Epithelial cell of esophagus (primary cell): ENCODE measurements at regions not wholly inside any gene's neighbourhood (a gene's known extent, or its start where the extent isn't known, plus 50 kb on each side); places are given as distances from the start of the nearest gene placed in this dataset.
"Not testable (repeated sequence)": the region's sequence is repeated elsewhere in the genome, so short reads cannot be mapped to it uniquely, and the experiment has no call there.

ENCODE experiments used
- DNase-seq: peaks from one replicate; pipeline ENCODE4 v3.0.0; 2010; ENCODE audit warnings: low read depth
- H3K4me3 ChIP-seq: 2 replicates; pipeline ENCODE4 v1.5.1; 2011; ENCODE audit warnings: mild to moderate bottlenecking, low read length, control low read depth
- TF ChIP-seq, protein P1 (sequence below): IDR thresholded peaks from 2 replicates; pipeline ENCODE4 v1.5.1; 2011; ENCODE audit warnings: low read depth, mild to moderate bottlenecking, low read length, control low read depth, inconsistent platforms; ENCODE audit not compliant: insufficient read depth; ENCODE audit errors: missing control alignments

DNA sequence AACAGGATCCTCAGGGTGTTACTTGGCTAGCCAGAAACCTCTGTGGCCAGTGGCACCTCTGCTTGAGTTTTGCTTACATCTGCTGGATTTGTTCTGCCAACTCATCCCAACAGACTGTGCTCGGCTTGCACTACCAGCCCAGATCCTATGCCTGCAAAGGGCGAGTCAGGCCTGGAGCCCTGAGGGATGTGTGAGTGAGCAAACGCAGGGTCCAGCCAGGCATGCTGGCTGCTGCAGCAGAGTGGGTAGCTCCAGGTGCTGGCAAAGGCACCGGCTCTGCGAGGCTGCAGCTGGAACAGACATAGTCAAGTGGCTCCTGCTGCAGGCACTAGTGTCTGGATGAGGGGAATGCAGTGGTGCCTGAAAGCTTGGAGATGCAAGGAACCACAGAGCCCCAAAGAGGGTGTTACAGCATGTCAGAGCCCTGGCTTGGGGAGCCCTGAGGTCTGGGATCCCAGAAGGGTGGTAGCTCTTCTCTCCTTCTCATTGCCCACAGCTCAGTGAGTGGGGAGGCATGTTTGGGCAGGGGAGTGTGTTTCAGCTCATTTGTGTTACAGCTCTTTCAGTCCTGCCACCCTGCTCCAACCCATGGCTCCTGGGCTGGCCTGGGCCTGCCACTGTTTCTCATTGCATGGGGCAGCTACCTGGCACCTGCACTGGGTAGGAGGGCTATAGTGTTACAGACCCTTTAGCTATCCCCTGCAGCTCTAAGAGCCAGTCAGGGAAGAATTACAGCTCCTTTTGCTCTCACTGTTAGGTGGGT is 332.6 kb downstream of the TAF11L14 start:
- DNase-seq: peak; percentile 86
- no peak overlapping the region for H3K4me3 ChIP-seq
- TF ChIP-seq, protein P1, sequence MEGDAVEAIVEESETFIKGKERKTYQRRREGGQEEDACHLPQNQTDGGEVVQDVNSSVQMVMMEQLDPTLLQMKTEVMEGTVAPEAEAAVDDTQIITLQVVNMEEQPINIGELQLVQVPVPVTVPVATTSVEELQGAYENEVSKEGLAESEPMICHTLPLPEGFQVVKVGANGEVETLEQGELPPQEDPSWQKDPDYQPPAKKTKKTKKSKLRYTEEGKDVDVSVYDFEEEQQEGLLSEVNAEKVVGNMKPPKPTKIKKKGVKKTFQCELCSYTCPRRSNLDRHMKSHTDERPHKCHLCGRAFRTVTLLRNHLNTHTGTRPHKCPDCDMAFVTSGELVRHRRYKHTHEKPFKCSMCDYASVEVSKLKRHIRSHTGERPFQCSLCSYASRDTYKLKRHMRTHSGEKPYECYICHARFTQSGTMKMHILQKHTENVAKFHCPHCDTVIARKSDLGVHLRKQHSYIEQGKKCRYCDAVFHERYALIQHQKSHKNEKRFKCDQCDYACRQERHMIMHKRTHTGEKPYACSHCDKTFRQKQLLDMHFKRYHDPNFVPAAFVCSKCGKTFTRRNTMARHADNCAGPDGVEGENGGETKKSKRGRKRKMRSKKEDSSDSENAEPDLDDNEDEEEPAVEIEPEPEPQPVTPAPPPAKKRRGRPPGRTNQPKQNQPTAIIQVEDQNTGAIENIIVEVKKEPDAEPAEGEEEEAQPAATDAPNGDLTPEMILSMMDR: no peak

- DNase-seq: peak; percentile 4
- TF ChIP-seq, protein P1: no peak
- H3K4me3 ChIP-seq: no peak overlapping the region
Observed at GRCh38 chr5:17976404-17976803, 342.1 kb downstream of the TAF11L14 start.

- H3K4me3 ChIP-seq: no peak overlapping the region
- no peak for DNase-seq
- TF ChIP-seq, protein P1: no peak
Observed at GRCh38 chr5:17978954-17979353, 344.7 kb downstream of the TAF11L14 start.

- H3K4me3 ChIP-seq, DNase-seq: not testable (repeated sequence)
Observed at GRCh38 chr5:17982626-17983025, 348.4 kb downstream of the TAF11L14 start.

DNA sequence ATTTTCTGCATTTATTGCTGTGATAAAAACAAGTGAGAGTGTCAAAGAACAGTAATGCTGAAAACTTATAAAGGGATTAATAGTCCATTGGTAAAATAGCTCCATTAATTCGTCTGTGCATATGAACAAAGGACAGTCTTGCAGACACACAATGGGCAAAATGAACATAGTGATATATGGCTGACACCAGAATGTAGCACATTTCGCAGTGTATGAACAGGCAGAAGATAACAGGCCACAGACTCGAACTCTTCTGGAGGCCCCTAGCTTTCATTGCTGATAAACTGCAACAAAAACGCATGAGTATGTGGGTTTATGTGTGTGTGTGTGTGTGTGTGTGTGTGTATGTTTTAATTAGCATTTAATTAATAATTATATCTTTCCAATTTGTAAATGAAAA is 354.8 kb downstream of the TAF11L14 start:
- TF ChIP-seq, protein P1: no peak

DNA sequence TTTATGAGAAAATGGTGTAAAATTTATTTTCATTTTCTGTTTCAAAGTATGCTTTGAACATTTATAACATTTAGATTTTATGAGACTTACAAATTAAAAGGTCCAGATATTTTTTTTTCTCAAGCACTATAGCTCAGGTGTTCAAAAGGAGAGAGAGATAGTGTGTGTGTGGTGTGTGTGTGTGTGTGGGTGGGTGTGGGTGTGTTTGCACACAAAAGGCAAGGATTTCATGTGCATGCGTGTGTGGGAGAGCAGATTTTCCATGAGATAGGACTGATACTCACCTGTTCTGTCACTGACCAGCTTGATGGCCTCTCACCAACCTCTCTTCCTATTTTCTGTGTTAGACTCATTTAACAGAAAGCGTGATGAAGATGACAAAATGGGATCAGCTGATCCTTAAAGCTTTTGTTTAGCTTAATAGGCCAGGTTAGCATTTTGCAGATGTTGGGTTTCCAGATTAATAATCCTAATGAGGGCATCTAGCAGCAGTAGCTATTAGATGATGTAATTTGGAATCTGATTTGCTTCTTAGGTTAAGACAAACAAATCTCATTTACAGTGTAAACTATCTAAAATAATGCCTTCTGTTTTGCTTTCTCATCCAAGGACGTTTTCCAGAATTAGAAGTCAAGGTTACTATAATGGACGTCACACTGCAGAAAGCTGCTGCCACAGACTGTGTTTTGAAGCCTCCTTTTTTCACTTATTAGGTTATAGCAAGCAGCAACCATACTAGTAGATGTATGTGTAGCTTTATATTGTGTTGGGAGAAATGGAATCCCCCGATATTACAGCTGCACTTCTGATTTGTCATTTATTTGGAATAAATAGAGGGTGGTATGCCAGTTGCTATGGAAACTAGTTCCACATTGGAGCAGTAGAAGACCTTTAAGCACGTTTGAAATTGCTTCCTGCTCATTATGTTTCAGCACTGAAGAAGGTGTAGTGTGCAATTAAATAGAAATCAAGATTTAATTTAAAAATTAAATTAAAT is 355.6 kb downstream of the TAF11L14 start:
- DNase-seq: no peak
- no peak overlapping the region for H3K4me3 ChIP-seq

More for the DNA sequence above, 354.8 kb downstream of the TAF11L14 start:
- no peak overlapping the region for H3K4me3 ChIP-seq
- DNase-seq: no peak

GRCh38 chr5:17991775-17992174 is 357.5 kb downstream of the TAF11L14 start:
- no peak overlapping the region for H3K4me3 ChIP-seq
- TF ChIP-seq, protein P1: no peak

More for the DNA sequence above, 355.6 kb downstream of the TAF11L14 start:
- TF ChIP-seq, protein P1: no peak

More at GRCh38 chr5:17991775-17992174, 357.5 kb downstream of the TAF11L14 start:
- DNase-seq: no peak
